Tibial nerve (tissue), 3 donors: ENCODE measurements at regions not wholly inside any gene's neighbourhood (a gene's known extent, or its start where the extent isn't known, plus 50 kb on each side); places are given as distances from the start of the nearest gene placed in this dataset.

ENCODE experiments used
- POLR2A ChIP-seq, 2 donors: fragments of 450-650 bp; IDR thresholded peaks; one replicate each; pipeline ENCODE4 v1.6.1; 2017; ENCODE audit warnings: antibody characterized with exemption in 2 of 2, mild to moderate bottlenecking in 2 of 2, moderate library complexity in 2 of 2
- TF ChIP-seq, protein P1 (sequence below), 5 experiments: fragments of 200-600 bp in 3 of 5; fragments of 450-650 bp in 2 of 5; sonication (generic) in 3 of 5; IDR thresholded peaks; one replicate each; pipeline ENCODE4 v1.5.1; 2016 to 2019; ENCODE audit warnings: antibody characterized with exemption in 5 of 5, mild to moderate bottlenecking in 3 of 5, moderate library complexity in 2 of 5

DNA sequence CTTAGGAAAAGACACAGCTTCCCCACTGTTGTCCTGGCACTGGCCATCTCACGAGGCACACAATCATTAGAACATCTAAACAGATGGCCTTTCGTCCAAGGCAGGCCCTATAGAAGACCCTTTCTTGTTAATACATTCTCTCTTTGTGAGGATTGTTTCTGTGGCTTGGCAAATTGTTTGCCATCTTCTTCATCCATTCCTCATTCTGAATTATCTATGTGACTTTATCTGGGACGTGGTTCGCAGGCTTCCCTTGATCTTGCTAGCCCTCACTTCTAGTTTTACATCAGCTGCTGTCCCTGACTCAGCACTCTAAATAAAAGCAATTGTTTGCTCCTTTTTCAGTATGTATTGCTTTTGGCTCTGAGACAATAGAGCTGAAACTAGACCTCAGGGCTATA, 101.1 kb upstream of the ZC3H11B start:
- TF ChIP-seq, protein P1, sequence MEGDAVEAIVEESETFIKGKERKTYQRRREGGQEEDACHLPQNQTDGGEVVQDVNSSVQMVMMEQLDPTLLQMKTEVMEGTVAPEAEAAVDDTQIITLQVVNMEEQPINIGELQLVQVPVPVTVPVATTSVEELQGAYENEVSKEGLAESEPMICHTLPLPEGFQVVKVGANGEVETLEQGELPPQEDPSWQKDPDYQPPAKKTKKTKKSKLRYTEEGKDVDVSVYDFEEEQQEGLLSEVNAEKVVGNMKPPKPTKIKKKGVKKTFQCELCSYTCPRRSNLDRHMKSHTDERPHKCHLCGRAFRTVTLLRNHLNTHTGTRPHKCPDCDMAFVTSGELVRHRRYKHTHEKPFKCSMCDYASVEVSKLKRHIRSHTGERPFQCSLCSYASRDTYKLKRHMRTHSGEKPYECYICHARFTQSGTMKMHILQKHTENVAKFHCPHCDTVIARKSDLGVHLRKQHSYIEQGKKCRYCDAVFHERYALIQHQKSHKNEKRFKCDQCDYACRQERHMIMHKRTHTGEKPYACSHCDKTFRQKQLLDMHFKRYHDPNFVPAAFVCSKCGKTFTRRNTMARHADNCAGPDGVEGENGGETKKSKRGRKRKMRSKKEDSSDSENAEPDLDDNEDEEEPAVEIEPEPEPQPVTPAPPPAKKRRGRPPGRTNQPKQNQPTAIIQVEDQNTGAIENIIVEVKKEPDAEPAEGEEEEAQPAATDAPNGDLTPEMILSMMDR (IDR thresholded peaks at IDR 0.05), result no peak
- TF ChIP-seq POLR2A (IDR thresholded peaks at IDR 0.05), result no peak
